Upper lobe of left lung (tissue), 4 donors: ENCODE measurements at regions not wholly inside any gene's neighbourhood (a gene's known extent, or its start where the extent isn't known, plus 50 kb on each side); places are given as distances from the start of the nearest gene placed in this dataset.

ENCODE experiments used
- EP300 ChIP-seq, 4 donors: sonication (generic); formaldehyde crosslinking; IDR thresholded peaks; one replicate each; pipeline ENCODE4 v1.5.1; 2017; ENCODE audit warnings: antibody characterized with exemption in 4 of 4, control low read depth in 2 of 4
- TF ChIP-seq, protein P1 (sequence below), 6 experiments: fragments of 450-650 bp in 4 of 6; fragments of 200-600 bp in 2 of 6; sonication (generic) in 2 of 6; IDR thresholded peaks; one replicate each; pipeline ENCODE4 v1.5.1; 2016 to 2019; ENCODE audit warnings: antibody characterized with exemption in 6 of 6

DNA sequence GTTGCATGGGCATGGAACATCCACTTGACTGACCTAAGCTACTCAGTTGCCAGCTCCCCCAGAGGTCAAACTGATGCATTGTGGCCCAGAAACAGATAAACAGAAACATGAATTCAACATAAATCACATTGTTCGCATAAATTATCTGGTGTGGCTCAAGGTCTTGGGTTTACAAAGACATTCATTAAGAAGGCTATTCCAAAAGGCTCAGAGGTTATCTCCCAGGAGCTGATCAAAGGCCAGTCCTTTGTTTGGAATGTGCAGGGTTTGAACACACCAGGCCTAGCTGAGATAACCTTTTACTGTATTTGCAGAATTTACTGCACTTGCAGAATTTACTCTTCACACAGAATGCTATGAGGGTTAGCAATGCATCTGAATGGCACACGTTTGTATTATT lies 96.4 kb upstream of the DCD start:
- TF ChIP-seq, protein P1, sequence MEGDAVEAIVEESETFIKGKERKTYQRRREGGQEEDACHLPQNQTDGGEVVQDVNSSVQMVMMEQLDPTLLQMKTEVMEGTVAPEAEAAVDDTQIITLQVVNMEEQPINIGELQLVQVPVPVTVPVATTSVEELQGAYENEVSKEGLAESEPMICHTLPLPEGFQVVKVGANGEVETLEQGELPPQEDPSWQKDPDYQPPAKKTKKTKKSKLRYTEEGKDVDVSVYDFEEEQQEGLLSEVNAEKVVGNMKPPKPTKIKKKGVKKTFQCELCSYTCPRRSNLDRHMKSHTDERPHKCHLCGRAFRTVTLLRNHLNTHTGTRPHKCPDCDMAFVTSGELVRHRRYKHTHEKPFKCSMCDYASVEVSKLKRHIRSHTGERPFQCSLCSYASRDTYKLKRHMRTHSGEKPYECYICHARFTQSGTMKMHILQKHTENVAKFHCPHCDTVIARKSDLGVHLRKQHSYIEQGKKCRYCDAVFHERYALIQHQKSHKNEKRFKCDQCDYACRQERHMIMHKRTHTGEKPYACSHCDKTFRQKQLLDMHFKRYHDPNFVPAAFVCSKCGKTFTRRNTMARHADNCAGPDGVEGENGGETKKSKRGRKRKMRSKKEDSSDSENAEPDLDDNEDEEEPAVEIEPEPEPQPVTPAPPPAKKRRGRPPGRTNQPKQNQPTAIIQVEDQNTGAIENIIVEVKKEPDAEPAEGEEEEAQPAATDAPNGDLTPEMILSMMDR (IDR thresholded peaks at IDR 0.05) = no peak
- no peak for TF ChIP-seq EP300 (IDR thresholded peaks at IDR 0.05)
